NB4 (cell line): ENCODE measurements at regions not wholly inside any gene's neighbourhood (a gene's known extent, or its start where the extent isn't known, plus 50 kb on each side); places are given as distances from the start of the nearest gene placed in this dataset.

Experiments used
- DNase-seq: peaks from one replicate; pipeline ENCODE4 v3.0.0; 2010; ENCODE audit warnings: low read depth
- H3K4me3 ChIP-seq: one replicate; pipeline ENCODE4 v1.5.1; 2011; ENCODE audit warnings: mild to moderate bottlenecking, low read depth, low read length, moderate library complexity
- MYC ChIP-seq: IDR thresholded peaks from 2 replicates; pipeline ENCODE4 v1.6.1; 2011; ENCODE audit warnings: low read depth, low read length
- POLR2A ChIP-seq: IDR thresholded peaks from 2 replicates; pipeline ENCODE4 v1.6.1; 2011; ENCODE audit warnings: mild to moderate bottlenecking; ENCODE audit not compliant: insufficient read length; ENCODE audit errors: extremely low read depth
- TF ChIP-seq, protein P1 (sequence below): IDR thresholded peaks from 2 replicates; pipeline ENCODE4 v1.6.1; 2011; ENCODE audit warnings: low read depth, low read length
- TF ChIP-seq, protein P2 (sequence below): IDR thresholded peaks from one replicate; pipeline ENCODE4 v1.5.1; 2012; ENCODE audit warnings: low read depth, low read length

DNA sequence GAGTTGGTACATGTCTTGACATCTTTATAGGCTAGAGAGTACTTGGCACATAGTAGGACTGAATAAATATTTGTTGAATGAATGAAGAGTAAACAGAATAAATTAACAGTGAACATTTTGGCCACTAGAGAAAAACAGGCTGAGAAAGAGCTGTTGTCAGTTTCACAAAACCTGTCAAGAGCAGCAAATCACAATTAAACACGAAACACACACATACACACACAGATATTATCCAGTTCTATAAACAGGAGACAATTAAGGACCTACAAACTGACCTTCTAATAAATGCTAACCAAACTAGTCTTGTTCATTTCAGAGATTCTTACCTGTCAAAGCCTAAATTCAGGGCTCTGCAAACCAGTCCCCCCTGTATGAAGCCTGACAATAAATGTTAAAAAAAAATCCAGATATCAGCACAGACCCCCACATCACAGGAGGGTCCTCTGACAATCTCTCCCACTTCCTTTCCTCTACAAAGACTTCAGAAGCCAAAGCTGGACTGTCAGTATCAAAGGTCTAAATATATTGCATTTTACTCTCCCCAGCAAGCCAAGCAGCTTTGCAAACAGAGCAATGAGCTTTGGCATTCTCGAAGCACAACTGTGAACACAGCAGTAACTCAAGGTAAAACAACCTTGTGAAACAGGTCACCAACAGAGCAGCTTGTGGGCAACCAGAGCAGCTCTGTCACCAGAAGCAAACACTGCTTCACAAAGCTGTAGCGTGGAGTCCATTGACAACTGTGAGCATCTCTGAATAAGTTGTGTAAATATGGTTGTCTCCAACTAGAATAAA is 229.9 kb downstream of the TBXT start:
- TF ChIP-seq, protein P1, sequence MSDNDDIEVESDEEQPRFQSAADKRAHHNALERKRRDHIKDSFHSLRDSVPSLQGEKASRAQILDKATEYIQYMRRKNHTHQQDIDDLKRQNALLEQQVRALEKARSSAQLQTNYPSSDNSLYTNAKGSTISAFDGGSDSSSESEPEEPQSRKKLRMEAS, result no peak
- TF ChIP-seq, protein P2, sequence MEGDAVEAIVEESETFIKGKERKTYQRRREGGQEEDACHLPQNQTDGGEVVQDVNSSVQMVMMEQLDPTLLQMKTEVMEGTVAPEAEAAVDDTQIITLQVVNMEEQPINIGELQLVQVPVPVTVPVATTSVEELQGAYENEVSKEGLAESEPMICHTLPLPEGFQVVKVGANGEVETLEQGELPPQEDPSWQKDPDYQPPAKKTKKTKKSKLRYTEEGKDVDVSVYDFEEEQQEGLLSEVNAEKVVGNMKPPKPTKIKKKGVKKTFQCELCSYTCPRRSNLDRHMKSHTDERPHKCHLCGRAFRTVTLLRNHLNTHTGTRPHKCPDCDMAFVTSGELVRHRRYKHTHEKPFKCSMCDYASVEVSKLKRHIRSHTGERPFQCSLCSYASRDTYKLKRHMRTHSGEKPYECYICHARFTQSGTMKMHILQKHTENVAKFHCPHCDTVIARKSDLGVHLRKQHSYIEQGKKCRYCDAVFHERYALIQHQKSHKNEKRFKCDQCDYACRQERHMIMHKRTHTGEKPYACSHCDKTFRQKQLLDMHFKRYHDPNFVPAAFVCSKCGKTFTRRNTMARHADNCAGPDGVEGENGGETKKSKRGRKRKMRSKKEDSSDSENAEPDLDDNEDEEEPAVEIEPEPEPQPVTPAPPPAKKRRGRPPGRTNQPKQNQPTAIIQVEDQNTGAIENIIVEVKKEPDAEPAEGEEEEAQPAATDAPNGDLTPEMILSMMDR, result no peak
- TF ChIP-seq POLR2A (no peak), MYC (no peak)
- DNase-seq, result no peak
- no peak overlapping the region for H3K4me3 ChIP-seq

DNA sequence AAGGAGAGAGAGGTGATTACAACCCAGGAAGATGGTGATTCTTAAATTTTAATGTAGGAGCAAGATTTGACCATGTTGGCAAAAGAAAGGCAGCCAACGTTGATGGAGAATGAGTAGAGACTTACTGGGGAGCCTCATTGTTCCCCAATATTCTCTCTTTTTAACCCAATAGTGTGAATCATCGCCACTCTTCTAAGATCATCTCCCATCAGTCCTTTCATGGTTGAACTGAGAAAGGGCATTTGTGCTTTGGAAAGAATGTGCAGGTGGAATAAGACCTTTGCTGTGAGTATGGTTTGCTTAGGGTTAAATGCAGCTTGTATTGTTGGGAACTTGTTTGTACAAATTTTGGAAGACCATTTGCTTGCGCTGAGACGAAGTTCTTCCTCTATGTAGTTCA is 231.0 kb downstream of the TBXT start:
- no peak for DNase-seq
- TF ChIP-seq POLR2A (no peak), MYC (no peak)
- TF ChIP-seq, protein P1, result no peak
- TF ChIP-seq, protein P2, result no peak
- H3K4me3 ChIP-seq, result no peak overlapping the region

DNA sequence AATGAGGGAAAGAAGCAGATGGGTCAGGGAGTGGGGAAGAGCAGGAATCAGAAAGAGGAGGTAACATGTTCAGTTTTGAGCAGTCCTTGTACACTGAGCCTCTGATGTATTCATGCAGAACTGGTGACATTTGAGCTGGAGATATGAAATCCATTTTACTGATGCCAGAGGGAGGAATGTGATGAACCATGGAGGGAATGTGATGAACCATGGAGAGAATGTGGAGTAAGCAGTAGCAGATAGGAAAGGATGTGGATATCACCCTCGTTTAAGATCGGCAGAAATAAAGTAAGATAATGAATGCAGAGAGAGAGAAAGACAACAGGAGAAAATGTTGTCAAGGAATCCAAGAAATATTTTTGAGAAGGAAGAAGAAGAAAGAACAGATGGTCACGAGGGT is 231.6 kb downstream of the TBXT start:
- no peak for DNase-seq
- H3K4me3 ChIP-seq, result no peak overlapping the region
- TF ChIP-seq MYC (no peak), POLR2A (no peak)
- TF ChIP-seq, protein P1, result no peak

DNA sequence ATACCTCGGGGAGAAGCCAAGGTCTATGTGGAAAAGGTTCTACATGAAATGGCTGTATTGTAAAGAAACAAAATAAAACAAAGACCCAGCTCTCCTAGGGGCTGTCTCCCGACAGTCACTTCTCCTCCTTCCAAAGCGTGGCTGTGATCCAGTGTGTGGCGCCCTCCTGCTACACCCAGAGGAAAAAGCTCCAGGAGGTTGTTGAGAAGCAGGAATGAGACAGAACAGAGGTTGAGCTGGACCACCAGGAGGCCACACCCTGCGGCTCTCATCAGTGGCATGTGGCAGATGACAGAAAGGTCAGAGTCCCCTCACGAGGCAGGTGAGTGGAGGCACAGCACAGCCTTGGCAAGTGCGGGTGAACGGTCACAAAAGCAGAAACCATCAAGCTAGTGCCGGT is 236.0 kb downstream of the TBXT start:
- H3K4me3 ChIP-seq, result no peak overlapping the region
- no peak for DNase-seq
- no peak for TF ChIP-seq POLR2A
- TF ChIP-seq, protein P1, result no peak
- no peak for TF ChIP-seq MYC
- TF ChIP-seq, protein P2, result no peak

DNA sequence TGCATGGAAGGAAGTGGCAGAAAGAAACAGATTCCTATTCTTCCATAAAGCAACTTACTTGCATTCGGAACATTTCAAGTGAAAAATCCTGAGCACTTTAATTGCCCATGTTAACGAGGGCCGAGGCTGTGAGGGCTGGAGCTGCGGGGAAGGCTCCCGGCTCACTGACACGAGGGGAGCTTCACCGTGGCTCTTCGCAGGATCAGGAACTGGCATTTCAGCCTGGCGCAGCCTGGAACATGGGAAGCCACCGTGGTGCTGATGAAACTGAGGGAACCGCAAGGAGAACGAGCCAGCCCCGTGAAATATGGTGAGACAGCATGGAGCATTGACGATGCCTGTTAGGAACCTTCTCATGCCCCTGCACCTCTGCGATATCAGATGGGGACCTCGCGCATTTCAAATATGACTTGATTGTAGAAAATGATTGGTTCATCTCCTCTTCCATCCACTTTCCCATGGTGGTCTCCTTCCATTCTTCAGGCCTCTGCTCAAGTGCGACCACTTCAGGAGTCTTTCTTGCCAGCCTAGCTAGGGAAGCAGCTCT is 236.9 kb downstream of the TBXT start:
- TF ChIP-seq POLR2A (no peak), MYC (no peak)
- TF ChIP-seq, protein P2, result no peak
- TF ChIP-seq, protein P1, result no peak
- DNase-seq, result no peak
- no peak overlapping the region for H3K4me3 ChIP-seq

DNA sequence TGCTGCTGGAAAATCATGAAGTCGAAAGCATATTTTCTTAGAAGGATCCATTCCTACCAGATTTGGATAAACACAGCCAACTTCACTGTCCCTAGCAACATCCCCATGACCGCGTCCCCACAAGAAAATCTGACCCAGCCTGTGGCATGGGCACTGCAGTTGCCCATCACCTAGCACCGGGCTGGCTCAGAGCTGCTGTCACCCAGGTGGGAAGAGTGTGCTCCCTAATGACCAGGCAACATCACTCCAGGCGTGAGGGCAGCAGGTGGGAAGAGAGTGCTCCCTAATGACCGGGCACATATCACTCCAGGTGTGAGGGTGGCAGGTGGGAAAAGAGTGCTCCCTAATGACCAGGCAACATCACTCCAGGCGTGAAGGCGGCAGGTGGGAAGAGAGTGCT is 238.0 kb downstream of the TBXT start:
- H3K4me3 ChIP-seq, result no peak overlapping the region
- TF ChIP-seq, protein P2, result no peak
- no peak for TF ChIP-seq MYC
- TF ChIP-seq POLR2A, result no peak
- TF ChIP-seq, protein P1, result no peak
- DNase-seq, result no peak
